Lower lobe of right lung (tissue), 2 donors: ENCODE measurements at regions not wholly inside any gene's neighbourhood (a gene's known extent, or its start where the extent isn't known, plus 50 kb on each side); places are given as distances from the start of the nearest gene placed in this dataset.
"Not testable (repeated sequence)": the region's sequence is repeated elsewhere in the genome, so short reads cannot be mapped to it uniquely, and the experiment has no call there.

Source experiments
- ATAC-seq, 2 donors: fragments of 200-7000 bp; cut with Tn5 transposase; one replicate each; pipeline ENCODE4 v1.9.1; 2020 to 2022; ENCODE audit warnings: mild to moderate bottlenecking in 2 of 2, moderate library complexity in 2 of 2
- DNase-seq: peaks from one replicate; pipeline ENCODE4 v3.0.0-alpha.2; 2020
- H3K27ac ChIP-seq: fragments of 200-600 bp; one replicate; pipeline ENCODE4 v1.8.0; 2022
- H3K27me3 ChIP-seq: fragments of 200-600 bp; one replicate; pipeline ENCODE4 v1.8.0; 2022; ENCODE audit warnings: low read depth
- H3K36me3 ChIP-seq: fragments of 200-600 bp; one replicate; pipeline ENCODE4 v1.8.0; 2022; ENCODE audit warnings: mild to moderate bottlenecking
- H3K4me1 ChIP-seq: fragments of 200-600 bp; one replicate; pipeline ENCODE4 v1.8.0; 2022
- H3K4me3 ChIP-seq: fragments of 200-600 bp; one replicate; pipeline ENCODE4 v1.8.0; 2022; ENCODE audit warnings: mild to moderate bottlenecking
- H3K9me3 ChIP-seq: fragments of 200-600 bp; one replicate; pipeline ENCODE4 v1.8.0; 2022
- intact Hi-C: fragments of 100-400 bp; cut with DNase I; formaldehyde crosslinking; loops from one replicate; pipeline ENCODE4 v1.11.0; 2022
- TF ChIP-seq, protein P1 (sequence below): fragments of 200-600 bp; IDR thresholded peaks from one replicate; pipeline ENCODE4 v1.8.0; 2022; ENCODE audit warnings: antibody characterized with exemption, mild to moderate bottlenecking
- donor health status: DM: no; HTN: yes; CAD: no; lungs with severe emphysema.

DNA sequence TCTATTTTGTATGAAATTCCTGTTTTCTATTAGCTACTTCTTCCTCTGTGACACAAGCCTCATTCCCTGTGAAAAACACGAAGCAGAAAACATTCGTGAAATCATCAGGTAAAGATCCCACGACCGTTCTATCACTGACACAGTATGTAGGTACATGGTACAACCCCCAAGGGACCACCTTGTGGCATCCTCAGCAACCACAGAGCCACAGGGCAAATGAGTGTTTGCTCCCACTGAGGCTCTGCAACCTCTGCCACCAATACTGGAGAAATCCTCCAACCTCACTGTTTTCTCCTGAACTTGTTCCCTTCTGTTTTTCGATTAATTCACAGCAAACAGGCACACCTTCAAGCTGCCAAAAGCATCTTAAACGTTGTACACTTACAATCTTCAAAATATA is 83.7 kb upstream of the FBXO28 start:
- H3K4me3 ChIP-seq, H3K36me3 ChIP-seq, intact Hi-C loops, H3K4me1 ChIP-seq, ATAC-seq, H3K27me3 ChIP-seq, H3K9me3 ChIP-seq, H3K27ac ChIP-seq, DNase-seq: not testable (repeated sequence)

GRCh38 chr1:224029286-224030025 is 84.5 kb upstream of the FBXO28 start:
- intact Hi-C loops, H3K9me3 ChIP-seq, DNase-seq, H3K27ac ChIP-seq, H3K4me1 ChIP-seq, H3K36me3 ChIP-seq, H3K4me3 ChIP-seq, H3K27me3 ChIP-seq: not testable (repeated sequence)
- ATAC-seq = peak; percentile 60 to 73

- ATAC-seq, intact Hi-C loops: not testable (repeated sequence)
These were observed 85.1 kb upstream of the FBXO28 start for GRCh38 chr1:224028802-224029201.

GRCh38 chr1:224023122-224023521 is 90.8 kb upstream of the FBXO28 start:
- intact Hi-C loops, H3K36me3 ChIP-seq: not testable (repeated sequence)

More at GRCh38 chr1:224028802-224029201, 85.1 kb upstream of the FBXO28 start:
- H3K27ac ChIP-seq, H3K4me3 ChIP-seq, H3K4me1 ChIP-seq, H3K36me3 ChIP-seq, H3K27me3 ChIP-seq, H3K9me3 ChIP-seq, DNase-seq: not testable (repeated sequence)

DNA sequence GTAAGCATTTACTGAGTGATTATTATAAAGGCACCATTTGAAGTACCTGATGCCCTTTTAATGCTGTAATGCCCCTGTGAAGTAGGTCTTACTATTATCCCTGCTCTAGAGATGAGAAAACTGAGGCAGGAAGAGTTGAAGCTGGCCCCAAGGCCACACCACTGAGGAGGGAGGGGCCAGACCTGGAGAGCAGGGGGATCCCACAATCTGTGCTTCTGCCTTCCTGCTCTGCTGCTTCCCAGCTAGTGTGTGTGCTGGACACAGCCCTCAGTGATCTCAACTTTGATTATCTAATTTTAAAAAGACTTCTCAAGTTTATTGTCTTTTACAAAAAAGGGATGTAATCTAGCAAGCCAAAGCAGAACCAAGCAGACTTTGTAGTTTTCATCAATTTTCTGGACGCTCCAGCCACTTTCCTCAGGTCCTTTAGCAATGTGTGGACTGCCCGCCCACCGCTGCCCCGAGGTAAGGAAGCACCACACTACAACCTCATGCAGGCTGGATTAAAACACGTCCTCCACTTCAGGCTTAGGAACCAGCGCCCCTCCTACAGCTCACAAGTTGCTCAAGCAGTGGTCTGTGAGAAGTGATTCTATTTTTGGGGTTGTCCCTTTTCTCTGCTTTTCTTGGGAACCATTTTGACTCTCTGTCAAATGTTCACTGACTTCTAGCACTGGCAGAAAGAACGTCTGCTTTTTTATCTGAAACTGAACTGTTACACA is 91.5 kb upstream of the FBXO28 start:
- H3K27ac ChIP-seq, intact Hi-C loops, H3K4me1 ChIP-seq, H3K9me3 ChIP-seq, H3K27me3 ChIP-seq, ATAC-seq, H3K4me3 ChIP-seq, DNase-seq, H3K36me3 ChIP-seq: not testable (repeated sequence)

More at GRCh38 chr1:224023122-224023521, 90.8 kb upstream of the FBXO28 start:
- not testable (repeated sequence) for H3K9me3 ChIP-seq, H3K4me1 ChIP-seq, DNase-seq, H3K27ac ChIP-seq, H3K4me3 ChIP-seq, ATAC-seq, H3K27me3 ChIP-seq

DNA sequence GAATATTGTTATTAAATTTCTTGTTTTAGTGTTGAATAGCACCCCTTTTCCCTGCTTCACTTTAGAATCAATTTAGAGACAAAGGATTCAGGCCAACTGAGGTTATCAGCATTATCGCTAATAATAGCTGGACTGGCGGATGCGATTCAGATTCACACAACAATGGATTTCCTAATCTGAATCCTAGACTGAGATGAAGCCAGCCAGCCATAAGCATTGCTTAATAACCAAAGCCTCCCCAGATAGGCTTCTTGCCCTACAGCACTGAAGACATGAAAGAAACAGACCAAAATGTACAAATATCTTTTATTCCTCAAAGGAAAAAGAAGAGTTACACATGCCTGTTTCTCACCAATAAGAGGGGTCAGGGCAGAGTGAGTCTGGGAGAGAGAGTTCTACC is 94.0 kb upstream of the FBXO28 start:
- H3K4me1 ChIP-seq, H3K36me3 ChIP-seq, H3K27me3 ChIP-seq, H3K27ac ChIP-seq, intact Hi-C loops, H3K9me3 ChIP-seq, DNase-seq, H3K4me3 ChIP-seq, ATAC-seq: not testable (repeated sequence)

- H3K27me3 ChIP-seq, H3K27ac ChIP-seq, intact Hi-C loops, H3K9me3 ChIP-seq, DNase-seq, H3K36me3 ChIP-seq, H3K4me1 ChIP-seq, H3K4me3 ChIP-seq, ATAC-seq: not testable (repeated sequence)
These were observed 98.1 kb upstream of the FBXO28 start for GRCh38 chr1:224015782-224016181.

GRCh38 chr1:224014330-224014649 is 99.6 kb upstream of the FBXO28 start:
- DNase-seq (no peak), ATAC-seq (no peak)
- intact Hi-C loops = no loop called here
- TF ChIP-seq, protein P1, sequence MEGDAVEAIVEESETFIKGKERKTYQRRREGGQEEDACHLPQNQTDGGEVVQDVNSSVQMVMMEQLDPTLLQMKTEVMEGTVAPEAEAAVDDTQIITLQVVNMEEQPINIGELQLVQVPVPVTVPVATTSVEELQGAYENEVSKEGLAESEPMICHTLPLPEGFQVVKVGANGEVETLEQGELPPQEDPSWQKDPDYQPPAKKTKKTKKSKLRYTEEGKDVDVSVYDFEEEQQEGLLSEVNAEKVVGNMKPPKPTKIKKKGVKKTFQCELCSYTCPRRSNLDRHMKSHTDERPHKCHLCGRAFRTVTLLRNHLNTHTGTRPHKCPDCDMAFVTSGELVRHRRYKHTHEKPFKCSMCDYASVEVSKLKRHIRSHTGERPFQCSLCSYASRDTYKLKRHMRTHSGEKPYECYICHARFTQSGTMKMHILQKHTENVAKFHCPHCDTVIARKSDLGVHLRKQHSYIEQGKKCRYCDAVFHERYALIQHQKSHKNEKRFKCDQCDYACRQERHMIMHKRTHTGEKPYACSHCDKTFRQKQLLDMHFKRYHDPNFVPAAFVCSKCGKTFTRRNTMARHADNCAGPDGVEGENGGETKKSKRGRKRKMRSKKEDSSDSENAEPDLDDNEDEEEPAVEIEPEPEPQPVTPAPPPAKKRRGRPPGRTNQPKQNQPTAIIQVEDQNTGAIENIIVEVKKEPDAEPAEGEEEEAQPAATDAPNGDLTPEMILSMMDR = no peak
- Histone ChIP-seq H3K9me3 (no peaks in the 10 kb centered on the region), H3K4me3 (no peak overlapping the region), H3K27me3 (no peaks in the 10 kb centered on the region), H3K4me1 (no peaks in the 10 kb centered on the region), H3K36me3 (no peaks in the 10 kb centered on the region), H3K27ac (no peak overlapping the region)

DNA sequence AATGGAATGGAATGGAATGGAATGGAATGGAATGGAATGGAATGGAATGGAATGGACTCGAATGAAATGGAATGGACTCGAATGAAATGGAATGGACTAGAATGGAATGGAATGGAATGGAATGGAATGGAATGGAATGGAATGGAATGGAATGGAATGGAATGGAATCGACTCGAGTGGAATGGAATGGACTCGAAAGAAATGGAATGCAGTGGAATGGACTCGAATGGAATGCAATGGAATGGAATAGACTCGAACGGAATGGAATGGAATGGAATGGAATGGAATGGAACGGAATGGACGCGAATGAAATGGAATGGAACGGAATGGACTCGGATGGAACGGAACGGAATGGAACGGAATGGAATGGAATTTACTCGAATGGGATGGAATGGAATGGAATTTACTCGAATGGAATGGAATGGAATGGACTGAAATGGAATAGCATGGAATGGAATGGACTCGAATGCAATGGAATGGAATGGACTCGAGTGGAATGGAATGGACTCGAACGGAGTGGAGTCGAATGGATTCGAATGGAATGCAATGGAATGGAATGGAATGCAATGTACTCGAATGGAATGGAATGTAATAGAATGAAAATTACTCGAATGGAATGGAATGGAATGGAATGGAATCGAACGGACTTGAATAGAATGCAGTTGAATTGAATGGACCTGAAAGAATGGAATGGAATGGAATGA is 100.1 kb upstream of the FBXO28 start:
- H3K9me3 ChIP-seq, DNase-seq, H3K36me3 ChIP-seq, H3K27ac ChIP-seq, intact Hi-C loops, H3K27me3 ChIP-seq, H3K4me1 ChIP-seq, H3K4me3 ChIP-seq: not testable (repeated sequence)
- ATAC-seq = peak in 1 of 2 donors; percentile 27

DNA sequence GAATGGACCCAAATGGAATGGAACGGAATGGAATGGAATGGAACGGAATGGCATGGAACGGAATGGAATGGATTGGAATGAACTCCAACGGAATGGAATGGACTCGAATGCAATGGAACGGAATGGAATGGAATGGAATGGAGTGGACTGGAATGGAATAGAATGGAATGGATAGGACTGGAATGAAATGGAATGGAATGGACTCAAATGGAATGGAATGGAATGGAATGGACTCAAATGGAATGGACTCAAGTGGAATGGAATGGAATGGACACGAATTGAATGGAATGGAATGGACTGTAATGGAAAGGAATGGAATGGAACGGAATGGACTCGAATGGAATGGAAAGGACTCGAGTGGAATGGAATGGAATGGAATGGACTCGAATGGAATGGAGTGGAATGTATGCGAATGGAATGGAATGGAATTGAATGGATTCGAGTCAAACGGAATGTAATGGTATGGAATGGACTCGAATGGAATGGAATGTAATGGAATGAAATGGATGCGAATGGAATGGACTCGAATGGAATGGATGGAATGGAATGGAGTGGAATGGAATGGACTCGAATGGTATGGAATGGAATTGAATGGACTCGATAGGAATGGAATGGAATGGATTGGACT is 101.0 kb upstream of the FBXO28 start:
- H3K27ac ChIP-seq = not testable (repeated sequence)

DNA sequence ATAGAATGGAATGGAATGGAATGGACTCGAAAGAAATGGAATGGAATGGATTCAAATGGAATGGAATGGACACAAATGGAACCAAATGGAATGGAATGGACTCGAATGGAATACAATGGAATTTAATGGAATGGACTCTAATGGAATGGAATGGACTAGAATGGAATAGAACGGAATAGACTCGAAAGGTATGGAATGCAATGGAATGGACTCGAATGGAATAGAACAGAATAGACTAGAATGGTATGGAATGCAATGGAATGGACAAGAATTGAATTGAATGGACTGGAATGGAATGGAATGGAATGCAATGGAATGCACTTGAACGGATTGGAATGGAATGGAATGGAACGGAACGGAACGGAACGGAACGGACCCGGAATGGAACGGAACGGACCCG is 101.7 kb upstream of the FBXO28 start:
- H3K9me3 ChIP-seq, H3K4me1 ChIP-seq, H3K4me3 ChIP-seq, H3K27ac ChIP-seq, intact Hi-C loops, H3K27me3 ChIP-seq, ATAC-seq, H3K36me3 ChIP-seq, DNase-seq: not testable (repeated sequence)

More for the DNA sequence above, 101.0 kb upstream of the FBXO28 start:
- ATAC-seq, H3K27me3 ChIP-seq, H3K4me3 ChIP-seq, H3K36me3 ChIP-seq, DNase-seq, H3K4me1 ChIP-seq, H3K9me3 ChIP-seq, intact Hi-C loops: not testable (repeated sequence)

- ATAC-seq, H3K36me3 ChIP-seq, H3K27ac ChIP-seq, H3K4me3 ChIP-seq, H3K27me3 ChIP-seq, DNase-seq, H3K4me1 ChIP-seq, intact Hi-C loops, H3K9me3 ChIP-seq: not testable (repeated sequence)
These were observed 102.2 kb upstream of the FBXO28 start for GRCh38 chr1:224011751-224012150.
